A549 (cell line): ENCODE measurements at regions not wholly inside any gene's neighbourhood (a gene's known extent, or its start where the extent isn't known, plus 50 kb on each side); places are given as distances from the start of the nearest gene placed in this dataset.
"Not testable (repeated sequence)": the region's sequence is repeated elsewhere in the genome, so short reads cannot be mapped to it uniquely, and the experiment has no call there.

Experiments
- CHD2 ChIP-seq: fragments of 150-350 bp; IDR thresholded peaks from 2 replicates; pipeline ENCODE4 v1.6.1; 2014; ENCODE audit warnings: low read length; ENCODE audit not compliant: partially characterized antibody
- MAX ChIP-seq: IDR thresholded peaks from 2 replicates; pipeline ENCODE4 v1.6.1; 2012
- NPAS2 ChIP-seq: fragments of 250-450 bp; sonication (Bioruptor Pico); IDR thresholded peaks from 2 replicates; pipeline ENCODE4 v1.8.0; 2022; ENCODE audit warnings: mild to moderate bottlenecking, moderate library complexity, borderline replicate concordance
- POLR2A ChIP-seq: IDR thresholded peaks from 2 replicates; pipeline ENCODE4 v1.6.1; 2012; ENCODE audit warnings: mild to moderate bottlenecking, low read length
- TF ChIP-seq, protein P1 (sequence below): fragments of >200 bp; sonication (Bioruptor Twin); formaldehyde crosslinking; IDR thresholded peaks from 3 replicates; pipeline ENCODE4 v1.5.1; 2016
- TF ChIP-seq, protein P2 (sequence below): fragments of 200-600 bp; sonication (generic); IDR thresholded peaks from 2 replicates; pipeline ENCODE4 v1.6.1; 2016; ENCODE audit warnings: antibody characterized with exemption, mild to moderate bottlenecking, moderate library complexity

GRCh38 chr14:18914526-18914925, 52.7 kb upstream of the POTEM start:
- TF ChIP-seq, protein P1, sequence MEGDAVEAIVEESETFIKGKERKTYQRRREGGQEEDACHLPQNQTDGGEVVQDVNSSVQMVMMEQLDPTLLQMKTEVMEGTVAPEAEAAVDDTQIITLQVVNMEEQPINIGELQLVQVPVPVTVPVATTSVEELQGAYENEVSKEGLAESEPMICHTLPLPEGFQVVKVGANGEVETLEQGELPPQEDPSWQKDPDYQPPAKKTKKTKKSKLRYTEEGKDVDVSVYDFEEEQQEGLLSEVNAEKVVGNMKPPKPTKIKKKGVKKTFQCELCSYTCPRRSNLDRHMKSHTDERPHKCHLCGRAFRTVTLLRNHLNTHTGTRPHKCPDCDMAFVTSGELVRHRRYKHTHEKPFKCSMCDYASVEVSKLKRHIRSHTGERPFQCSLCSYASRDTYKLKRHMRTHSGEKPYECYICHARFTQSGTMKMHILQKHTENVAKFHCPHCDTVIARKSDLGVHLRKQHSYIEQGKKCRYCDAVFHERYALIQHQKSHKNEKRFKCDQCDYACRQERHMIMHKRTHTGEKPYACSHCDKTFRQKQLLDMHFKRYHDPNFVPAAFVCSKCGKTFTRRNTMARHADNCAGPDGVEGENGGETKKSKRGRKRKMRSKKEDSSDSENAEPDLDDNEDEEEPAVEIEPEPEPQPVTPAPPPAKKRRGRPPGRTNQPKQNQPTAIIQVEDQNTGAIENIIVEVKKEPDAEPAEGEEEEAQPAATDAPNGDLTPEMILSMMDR = not testable (repeated sequence)
- TF ChIP-seq CHD2, POLR2A, NPAS2, MAX: not testable (repeated sequence)
- TF ChIP-seq, protein P2, sequence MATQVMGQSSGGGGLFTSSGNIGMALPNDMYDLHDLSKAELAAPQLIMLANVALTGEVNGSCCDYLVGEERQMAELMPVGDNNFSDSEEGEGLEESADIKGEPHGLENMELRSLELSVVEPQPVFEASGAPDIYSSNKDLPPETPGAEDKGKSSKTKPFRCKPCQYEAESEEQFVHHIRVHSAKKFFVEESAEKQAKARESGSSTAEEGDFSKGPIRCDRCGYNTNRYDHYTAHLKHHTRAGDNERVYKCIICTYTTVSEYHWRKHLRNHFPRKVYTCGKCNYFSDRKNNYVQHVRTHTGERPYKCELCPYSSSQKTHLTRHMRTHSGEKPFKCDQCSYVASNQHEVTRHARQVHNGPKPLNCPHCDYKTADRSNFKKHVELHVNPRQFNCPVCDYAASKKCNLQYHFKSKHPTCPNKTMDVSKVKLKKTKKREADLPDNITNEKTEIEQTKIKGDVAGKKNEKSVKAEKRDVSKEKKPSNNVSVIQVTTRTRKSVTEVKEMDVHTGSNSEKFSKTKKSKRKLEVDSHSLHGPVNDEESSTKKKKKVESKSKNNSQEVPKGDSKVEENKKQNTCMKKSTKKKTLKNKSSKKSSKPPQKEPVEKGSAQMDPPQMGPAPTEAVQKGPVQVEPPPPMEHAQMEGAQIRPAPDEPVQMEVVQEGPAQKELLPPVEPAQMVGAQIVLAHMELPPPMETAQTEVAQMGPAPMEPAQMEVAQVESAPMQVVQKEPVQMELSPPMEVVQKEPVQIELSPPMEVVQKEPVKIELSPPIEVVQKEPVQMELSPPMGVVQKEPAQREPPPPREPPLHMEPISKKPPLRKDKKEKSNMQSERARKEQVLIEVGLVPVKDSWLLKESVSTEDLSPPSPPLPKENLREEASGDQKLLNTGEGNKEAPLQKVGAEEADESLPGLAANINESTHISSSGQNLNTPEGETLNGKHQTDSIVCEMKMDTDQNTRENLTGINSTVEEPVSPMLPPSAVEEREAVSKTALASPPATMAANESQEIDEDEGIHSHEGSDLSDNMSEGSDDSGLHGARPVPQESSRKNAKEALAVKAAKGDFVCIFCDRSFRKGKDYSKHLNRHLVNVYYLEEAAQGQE = not testable (repeated sequence)
